Central memory CD8-positive, alpha-beta T cell (primary cell): ENCODE measurements at regions not wholly inside any gene's neighbourhood (a gene's known extent, or its start where the extent isn't known, plus 50 kb on each side); places are given as distances from the start of the nearest gene placed in this dataset.
"Not testable (repeated sequence)": the region's sequence is repeated elsewhere in the genome, so short reads cannot be mapped to it uniquely, and the experiment has no call there.

Experiments used
- ATAC-seq: fragments of 150-1000 bp; cut with Tn5 transposase; replicated peaks from 2 replicates; pipeline ENCODE4 v1.10.0; 2022; ENCODE audit warnings: mild to moderate bottlenecking, moderate FRiP score, moderate number of reproducible peaks; ENCODE audit not compliant: poor library complexity, severe bottlenecking; ENCODE audit errors: extremely low read depth
- DNase-seq, 2 donors: peaks; one replicate each; pipeline ENCODE4 v3.0.0; 2021; ENCODE audit warnings: low spot score in 2 of 2
- H3K27ac Mint-ChIP-seq: one replicate; pipeline ENCODE4 v1.8.0; 2022; ENCODE audit warnings: low read depth, mild to moderate bottlenecking, moderate library complexity, mixed read lengths
- H3K27me3 Mint-ChIP-seq: one replicate; pipeline ENCODE4 v1.8.0; 2022; ENCODE audit warnings: mixed read lengths
- H3K36me3 Mint-ChIP-seq: one replicate; pipeline ENCODE4 v1.8.0; 2022; ENCODE audit warnings: mild to moderate bottlenecking, moderate library complexity, mixed read lengths; ENCODE audit not compliant: insufficient read depth
- H3K4me1 Mint-ChIP-seq: one replicate; pipeline ENCODE4 v1.8.0; 2022; ENCODE audit warnings: mixed read lengths
- H3K4me3 Mint-ChIP-seq: one replicate; pipeline ENCODE4 v1.8.0; 2022; ENCODE audit warnings: mild to moderate bottlenecking, moderate library complexity, mixed read lengths
- H3K9me3 Mint-ChIP-seq: one replicate; pipeline ENCODE4 v1.8.0; 2022; ENCODE audit warnings: mixed read lengths

- ATAC-seq (no peak), DNase-seq (no peak)
- no peaks in the 10 kb centered on the region for H3K4me1 Mint-ChIP-seq
- H3K27me3 Mint-ChIP-seq = no peaks in the 10 kb centered on the region
- H3K4me3 Mint-ChIP-seq = no peak overlapping the region
- H3K9me3 Mint-ChIP-seq = peaks cover 38% of the 10 kb centered on the region
- no peaks in the 10 kb centered on the region for H3K36me3 Mint-ChIP-seq
- no peak overlapping the region for H3K27ac Mint-ChIP-seq
These were observed 1536.3 kb downstream of the FAM181B start for GRCh38 chr11:81197396-81197795.

DNA sequence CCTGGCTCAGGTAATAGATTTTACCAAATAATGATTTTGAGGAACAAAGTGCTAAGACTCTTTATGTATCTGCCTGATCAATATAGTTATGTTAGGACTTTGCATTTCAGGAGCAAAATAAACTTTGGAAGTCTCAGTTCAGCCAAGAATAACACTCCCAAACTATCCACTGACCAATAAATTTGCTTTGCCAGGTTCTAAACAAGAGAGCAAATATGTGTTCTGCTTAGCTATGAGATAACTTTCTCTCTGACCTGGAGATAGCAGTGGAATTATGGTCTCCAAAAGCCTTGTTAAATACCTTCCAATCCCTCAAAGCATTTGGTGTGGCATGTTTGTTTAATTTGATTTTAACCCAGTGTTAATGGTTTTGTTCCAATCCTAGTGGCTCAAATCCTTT lies 1541.1 kb downstream of the FAM181B start:
- ATAC-seq = no peak
- Mint-ChIP-seq H3K4me1 (no peaks in the 10 kb centered on the region), H3K36me3 (no peaks in the 10 kb centered on the region), H3K9me3 (peaks cover 23% of the 10 kb centered on the region), H3K27ac (no peak overlapping the region), H3K4me3 (no peak overlapping the region), H3K27me3 (no peaks in the 10 kb centered on the region)
- DNase-seq = no peak

DNA sequence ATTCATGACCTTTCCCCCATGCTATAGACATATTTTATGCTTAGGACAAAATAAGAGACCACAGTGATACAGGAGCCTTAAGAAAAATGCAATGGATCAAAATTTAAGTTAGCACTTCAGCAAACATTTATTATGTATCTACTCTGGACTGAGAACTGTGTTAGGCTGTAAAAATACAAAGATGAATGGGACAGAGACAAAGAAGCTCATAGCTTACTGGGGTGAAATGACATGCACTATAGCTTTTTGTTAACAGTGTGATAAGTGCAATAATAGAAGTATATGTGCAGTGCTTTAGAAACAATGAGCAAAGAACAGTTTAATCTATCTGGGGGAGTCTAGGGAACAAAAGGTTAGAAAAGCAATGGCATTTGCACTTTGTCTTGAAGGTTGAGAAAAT lies 1543.1 kb downstream of the FAM181B start:
- no peaks in the 10 kb centered on the region for H3K27me3 Mint-ChIP-seq
- no peak overlapping the region for H3K27ac Mint-ChIP-seq
- no peaks in the 10 kb centered on the region for H3K4me1 Mint-ChIP-seq
- DNase-seq (no peak), ATAC-seq (no peak)
- H3K9me3 Mint-ChIP-seq = peaks cover 28% of the 10 kb centered on the region
- no peak overlapping the region for H3K4me3 Mint-ChIP-seq
- H3K36me3 Mint-ChIP-seq = no peaks in the 10 kb centered on the region

DNA sequence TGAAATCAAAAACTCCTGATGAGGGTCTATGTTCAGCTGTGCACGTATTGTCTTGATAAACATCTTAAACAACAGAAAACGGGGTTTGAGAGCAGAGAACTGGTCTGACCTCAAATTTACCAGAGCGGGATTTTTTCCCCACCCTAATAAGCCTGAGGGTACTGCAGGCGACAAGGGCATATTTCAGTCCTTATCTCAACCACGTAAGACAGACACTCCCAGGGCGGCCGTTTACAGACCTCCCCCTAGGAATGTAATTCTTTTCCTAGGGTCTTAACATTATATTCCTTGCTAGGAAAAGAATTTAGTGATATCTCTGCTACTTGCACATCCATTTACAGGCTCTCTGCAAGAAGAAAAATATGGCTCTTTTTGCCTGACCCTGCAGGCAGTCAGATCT lies 1546.6 kb downstream of the FAM181B start:
- H3K9me3 Mint-ChIP-seq = peaks cover 19% of the 10 kb centered on the region
- H3K4me3 Mint-ChIP-seq, H3K4me1 Mint-ChIP-seq, H3K36me3 Mint-ChIP-seq, ATAC-seq, H3K27me3 Mint-ChIP-seq, DNase-seq, H3K27ac Mint-ChIP-seq: not testable (repeated sequence)

GRCh38 chr11:81174646-81175330 lies 1558.9 kb downstream of the FAM181B start:
- no peak overlapping the region for H3K4me3 Mint-ChIP-seq
- no peak overlapping the region for H3K27ac Mint-ChIP-seq
- ATAC-seq (no peak), DNase-seq (no peak)
- H3K9me3 Mint-ChIP-seq = peaks cover 22% of the 10 kb centered on the region
- no peaks in the 10 kb centered on the region for H3K4me1 Mint-ChIP-seq
- H3K36me3 Mint-ChIP-seq = no peaks in the 10 kb centered on the region
- no peaks in the 10 kb centered on the region for H3K27me3 Mint-ChIP-seq

GRCh38 chr11:81165164-81165563 lies 1568.5 kb downstream of the FAM181B start:
- DNase-seq (no peak), ATAC-seq (no peak)
- H3K4me1 Mint-ChIP-seq = no peaks in the 10 kb centered on the region
- no peak overlapping the region for H3K4me3 Mint-ChIP-seq
- H3K27me3 Mint-ChIP-seq = no peaks in the 10 kb centered on the region
- H3K9me3 Mint-ChIP-seq = no peaks in the 10 kb centered on the region
- no peaks in the 10 kb centered on the region for H3K36me3 Mint-ChIP-seq
- no peak overlapping the region for H3K27ac Mint-ChIP-seq

DNA sequence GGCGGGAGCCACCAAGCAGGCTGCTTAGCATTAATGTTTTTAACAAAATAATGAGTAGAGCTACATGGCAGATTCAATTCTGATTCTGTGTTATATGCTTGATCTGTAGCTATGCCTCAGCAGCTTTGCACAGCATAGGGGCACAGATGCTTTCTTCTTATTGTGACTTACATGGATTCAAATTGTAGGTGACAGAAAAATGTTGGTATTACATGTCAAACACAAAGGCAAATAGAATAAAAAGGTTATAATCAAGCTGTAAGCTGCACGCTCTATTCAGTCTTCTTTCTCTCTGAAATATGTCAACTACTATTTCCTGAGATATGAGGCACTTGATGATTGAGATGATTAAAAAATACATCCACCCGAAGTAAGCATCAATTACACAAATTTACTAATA lies 1573.8 kb downstream of the FAM181B start:
- Mint-ChIP-seq H3K36me3 (no peaks in the 10 kb centered on the region), H3K4me3 (no peak overlapping the region), H3K4me1 (no peaks in the 10 kb centered on the region), H3K27ac (no peak overlapping the region), H3K27me3 (no peaks in the 10 kb centered on the region), H3K9me3 (no peaks in the 10 kb centered on the region)
- no peak for ATAC-seq
- DNase-seq = no peak

GRCh38 chr11:81135570-81135969 lies 1598.1 kb downstream of the FAM181B start:
- Mint-ChIP-seq H3K36me3 (no peaks in the 10 kb centered on the region), H3K27ac (no peak overlapping the region), H3K27me3 (no peaks in the 10 kb centered on the region), H3K9me3 (peaks cover 24% of the 10 kb centered on the region), H3K4me1 (no peaks in the 10 kb centered on the region), H3K4me3 (no peak overlapping the region)
- DNase-seq = no peak
- ATAC-seq = no peak

DNA sequence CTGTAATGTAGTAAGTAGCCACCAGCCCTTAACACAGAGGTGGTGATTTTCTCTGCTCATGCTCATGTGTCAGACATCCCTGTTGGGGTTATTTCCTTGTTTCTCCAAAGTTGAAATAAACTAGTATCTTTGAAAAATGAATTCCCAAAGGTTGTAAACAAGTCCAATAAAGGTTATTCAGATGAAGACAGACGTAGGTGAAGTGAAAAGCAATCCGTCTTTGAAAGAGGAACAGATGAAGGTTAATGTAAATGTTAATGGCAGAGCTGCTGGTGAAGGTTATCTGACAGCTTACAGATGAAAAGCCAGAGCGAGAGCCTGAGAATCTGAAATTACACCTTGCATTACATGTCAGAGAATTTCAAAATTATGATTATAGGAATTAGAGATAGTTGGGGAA lies 1604.0 kb downstream of the FAM181B start:
- no peak for ATAC-seq
- H3K36me3 Mint-ChIP-seq = no peaks in the 10 kb centered on the region
- H3K27ac Mint-ChIP-seq = no peak overlapping the region
- H3K4me3 Mint-ChIP-seq = no peak overlapping the region
- no peaks in the 10 kb centered on the region for H3K27me3 Mint-ChIP-seq
- DNase-seq = no peak
- no peaks in the 10 kb centered on the region for H3K4me1 Mint-ChIP-seq
- H3K9me3 Mint-ChIP-seq = peaks cover 13% of the 10 kb centered on the region

- ATAC-seq (no peak), DNase-seq (no peak)
- Mint-ChIP-seq H3K4me1 (no peaks in the 10 kb centered on the region), H3K36me3 (no peaks in the 10 kb centered on the region), H3K27ac (no peak overlapping the region), H3K9me3 (peaks cover 5% of the 10 kb centered on the region), H3K27me3 (no peaks in the 10 kb centered on the region), H3K4me3 (no peak overlapping the region)
These were observed 1620.9 kb downstream of the FAM181B start for GRCh38 chr11:81112718-81113117.

DNA sequence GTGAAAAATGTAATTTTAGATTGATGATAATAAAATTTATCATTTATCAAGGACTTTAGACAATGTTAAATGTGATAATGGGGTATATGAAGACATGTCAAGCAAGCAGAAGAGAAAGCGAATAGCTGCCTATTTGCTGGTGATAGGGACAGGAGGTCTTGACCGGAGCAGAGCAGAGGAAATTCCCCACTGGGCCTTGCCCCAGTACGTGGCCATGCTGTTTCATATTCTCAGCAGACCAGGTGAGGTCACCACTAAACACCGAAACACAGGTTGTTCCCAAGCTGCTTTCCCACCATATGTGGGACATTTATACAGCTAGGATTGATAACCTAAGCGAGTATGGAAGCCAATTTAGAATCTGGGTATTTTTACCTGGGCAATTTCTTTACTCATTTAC lies 1629.6 kb downstream of the FAM181B start:
- H3K9me3 Mint-ChIP-seq = peaks cover 24% of the 10 kb centered on the region
- DNase-seq = no peak
- no peak for ATAC-seq
- no peak overlapping the region for H3K27ac Mint-ChIP-seq
- H3K36me3 Mint-ChIP-seq = no peaks in the 10 kb centered on the region
- H3K4me1 Mint-ChIP-seq = no peaks in the 10 kb centered on the region
- H3K27me3 Mint-ChIP-seq = no peaks in the 10 kb centered on the region
- H3K4me3 Mint-ChIP-seq = no peak overlapping the region

- H3K4me1 Mint-ChIP-seq = no peaks in the 10 kb centered on the region
- H3K27ac Mint-ChIP-seq = no peak overlapping the region
- ATAC-seq (no peak), DNase-seq (no peak)
- no peak overlapping the region for H3K4me3 Mint-ChIP-seq
- peaks cover 12% of the 10 kb centered on the region for H3K9me3 Mint-ChIP-seq
- no peaks in the 10 kb centered on the region for H3K36me3 Mint-ChIP-seq
- no peaks in the 10 kb centered on the region for H3K27me3 Mint-ChIP-seq
These were observed 1635.2 kb downstream of the FAM181B start for GRCh38 chr11:81098471-81098870.

GRCh38 chr11:81092522-81092921 lies 1641.1 kb downstream of the FAM181B start:
- H3K9me3 Mint-ChIP-seq = peaks cover 17% of the 10 kb centered on the region
- no peaks in the 10 kb centered on the region for H3K27me3 Mint-ChIP-seq

More at GRCh38 chr11:81092522-81092921, 1641.1 kb downstream of the FAM181B start:
- Mint-ChIP-seq H3K4me3 (no peak overlapping the region), H3K36me3 (no peaks in the 10 kb centered on the region), H3K27ac (no peak overlapping the region), H3K4me1 (no peaks in the 10 kb centered on the region)
- ATAC-seq = no peak
- DNase-seq = no peak
